NCI-H69 (cell line): ENCODE measurements at regions not wholly inside any gene's neighbourhood (a gene's known extent, or its start where the extent isn't known, plus 50 kb on each side); places are given as distances from the start of the nearest gene placed in this dataset.
"Not testable (repeated sequence)": the region's sequence is repeated elsewhere in the genome, so short reads cannot be mapped to it uniquely, and the experiment has no call there.

Experiments used
- DNase-seq: peaks from one replicate; lab custom pipeline; 2025; lab: John Stamatoyannopoulos, UW

- not testable (repeated sequence) for DNase-seq
Observed at GRCh38 chr1:120617493-120617892, 106.3 kb upstream of the NBPF26 start.

GRCh38 chr1:120619867-120620692 is 103.7 kb upstream of the NBPF26 start:
- not testable (repeated sequence) for DNase-seq

GRCh38 chr1:120620693-120620969 is 103.1 kb upstream of the NBPF26 start:
- DNase-seq: not testable (repeated sequence)

- not testable (repeated sequence) for DNase-seq
Observed at GRCh38 chr1:120621278-120621677, 102.5 kb upstream of the NBPF26 start.

GRCh38 chr1:120623539-120623938 is 100.2 kb upstream of the NBPF26 start:
- not testable (repeated sequence) for DNase-seq

- DNase-seq: not testable (repeated sequence)
Observed at GRCh38 chr1:120624565-120625064, 99.1 kb upstream of the NBPF26 start.

GRCh38 chr1:120629832-120630455 is 93.8 kb upstream of the NBPF26 start:
- DNase-seq: not testable (repeated sequence)

GRCh38 chr1:120634816-120635806 is 88.6 kb upstream of the NBPF26 start:
- not testable (repeated sequence) for DNase-seq

- not testable (repeated sequence) for DNase-seq
Observed at GRCh38 chr1:120640261-120641013, 83.3 kb upstream of the NBPF26 start.

- not testable (repeated sequence) for DNase-seq
Observed at GRCh38 chr1:120641014-120641302, 82.8 kb upstream of the NBPF26 start.

GRCh38 chr1:120647182-120647581 is 76.6 kb upstream of the NBPF26 start:
- DNase-seq: not testable (repeated sequence)

- not testable (repeated sequence) for DNase-seq
Observed at GRCh38 chr1:120648915-120649623, 74.7 kb upstream of the NBPF26 start.

GRCh38 chr1:120649730-120650129 is 74.0 kb upstream of the NBPF26 start:
- not testable (repeated sequence) for DNase-seq

GRCh38 chr1:120654114-120654513 is 69.6 kb upstream of the NBPF26 start:
- not testable (repeated sequence) for DNase-seq

- not testable (repeated sequence) for DNase-seq
Observed at GRCh38 chr1:120655394-120655793, 68.4 kb upstream of the NBPF26 start.

GRCh38 chr1:120656116-120656515 is 67.6 kb upstream of the NBPF26 start:
- DNase-seq: not testable (repeated sequence)

GRCh38 chr1:120657804-120658203 is 65.9 kb upstream of the NBPF26 start:
- not testable (repeated sequence) for DNase-seq

- not testable (repeated sequence) for DNase-seq
Observed at GRCh38 chr1:120658622-120659021, 65.1 kb upstream of the NBPF26 start.

- DNase-seq: not testable (repeated sequence)
Observed at GRCh38 chr1:120659133-120659532, 64.6 kb upstream of the NBPF26 start.

- not testable (repeated sequence) for DNase-seq
Observed at GRCh38 chr1:120664376-120665249, 59.1 kb upstream of the NBPF26 start.
